Endothelial cell of umbilical vein (primary cell): ENCODE measurements at regions not wholly inside any gene's neighbourhood (a gene's known extent, or its start where the extent isn't known, plus 50 kb on each side); places are given as distances from the start of the nearest gene placed in this dataset.

Experiments used
- CTCF ChIP-seq, 2 donors: IDR thresholded peaks; 1 replicate in 1 of 2; 2 replicates in 1 of 2; pipeline ENCODE4 v1.5.1; 2011; ENCODE audit warnings: low read length in 2 of 2, mild to moderate bottlenecking in 2 of 2, moderate library complexity in 2 of 2, control low read depth in 1 of 2, inconsistent platforms in 1 of 2, low read depth in 1 of 2; ENCODE audit not compliant: insufficient read depth in 1 of 2; ENCODE audit errors: extremely low read depth in 1 of 2
- POLR2A ChIP-seq: IDR thresholded peaks from 2 replicates; pipeline ENCODE4 v1.6.1; 2012; ENCODE audit warnings: low read depth, mild to moderate bottlenecking, control low read depth, low read length

GRCh38 chr4:3850128-3850527 is 83.9 kb downstream of the ADRA2C start:
- TF ChIP-seq CTCF (IDR thresholded peaks at IDR 0.05; ENCODE audit: extremely low read depth in 1 of 2, insufficient read depth in 1 of 2, low read depth in 1 of 2, low read length in 2 of 2) (no peak), POLR2A (no peak)
